ENCODE measurements at regions not wholly inside any gene's neighbourhood (a gene's known extent, or its start where the extent isn't known, plus 50 kb on each side); places are given as distances from the start of the nearest gene placed in this dataset.

- no peak overlapping the region for H3K4me3 ChIP-seq (ENCODE audit: low read depth, low read length)
- TF ChIP-seq CTCF (IDR thresholded peaks at IDR 0.05; ENCODE audit: low read depth, low read length) (no peak), POLR2A (IDR thresholded peaks at IDR 0.05; ENCODE audit: extremely low read depth, insufficient read length) (no peak), MAX (IDR thresholded peaks at IDR 0.05; ENCODE audit: low read depth, low read length) (no peak), MYC (IDR thresholded peaks at IDR 0.05; ENCODE audit: low read depth, low read length) (no peak)
- peak; percentile 34 for DNase-seq (ENCODE audit: low read depth)
Measured at GRCh38 chr10:49243610-49244283, 55.2 kb upstream of the C10orf71 start.

- no peak for TF ChIP-seq POLR2A (IDR thresholded peaks at IDR 0.05; ENCODE audit: extremely low read depth, insufficient read length)
- no peak for TF ChIP-seq CTCF (IDR thresholded peaks at IDR 0.05; ENCODE audit: low read depth, low read length)
- TF ChIP-seq MAX (IDR thresholded peaks at IDR 0.05; ENCODE audit: low read depth, low read length): no peak
- TF ChIP-seq MYC (IDR thresholded peaks at IDR 0.05; ENCODE audit: low read depth, low read length): no peak
- H3K4me3 ChIP-seq (ENCODE audit: low read depth, low read length): no peak overlapping the region
- DNase-seq (ENCODE audit: low read depth): no peak
Measured at GRCh38 chr10:49243139-49243538, 54.9 kb upstream of the TMEM273 start.

- no peak for DNase-seq (ENCODE audit: low read depth)
- no peak overlapping the region for H3K4me3 ChIP-seq (ENCODE audit: low read depth, low read length)
- TF ChIP-seq MYC (IDR thresholded peaks at IDR 0.05; ENCODE audit: low read depth, low read length) (no peak), POLR2A (IDR thresholded peaks at IDR 0.05; ENCODE audit: extremely low read depth, insufficient read length) (no peak), MAX (IDR thresholded peaks at IDR 0.05; ENCODE audit: low read depth, low read length) (no peak), CTCF (IDR thresholded peaks at IDR 0.05; ENCODE audit: low read depth, low read length) (no peak)
Measured at GRCh38 chr10:49242604-49243003, 54.4 kb upstream of the TMEM273 start.

- TF ChIP-seq MAX (IDR thresholded peaks at IDR 0.05; ENCODE audit: low read depth, low read length) (no peak), CTCF (IDR thresholded peaks at IDR 0.05; ENCODE audit: low read depth, low read length) (no peak), POLR2A (IDR thresholded peaks at IDR 0.05; ENCODE audit: extremely low read depth, insufficient read length) (no peak), MYC (IDR thresholded peaks at IDR 0.05; ENCODE audit: low read depth, low read length) (no peak)
- H3K4me3 ChIP-seq (ENCODE audit: low read depth, low read length): no peak overlapping the region
- DNase-seq (ENCODE audit: low read depth): no peak
Measured at GRCh38 chr10:49241385-49241784, 53.2 kb upstream of the TMEM273 start.

- no peak overlapping the region for H3K4me3 ChIP-seq (ENCODE audit: low read depth, low read length)
- TF ChIP-seq CTCF (IDR thresholded peaks at IDR 0.05; ENCODE audit: low read depth, low read length): no peak
- no peak for TF ChIP-seq MAX (IDR thresholded peaks at IDR 0.05; ENCODE audit: low read depth, low read length)
- no peak for DNase-seq (ENCODE audit: low read depth)
Measured at GRCh38 chr10:49240946-49241345, 52.8 kb upstream of the TMEM273 start.

Data from NB4 (cell line).